ENCODE measurements at regions not wholly inside any gene's neighbourhood (a gene's known extent, or its start where the extent isn't known, plus 50 kb on each side); places are given as distances from the start of the nearest gene placed in this dataset.

- TF ChIP-seq PATZ1 (CRISPR knock-in tag; IDR thresholded peaks at IDR 0.05; ENCODE audit: borderline replicate concordance) (no peak), POU6F1 (CRISPR knock-in tag; IDR thresholded peaks at IDR 0.05; ENCODE audit: borderline replicate concordance, low read depth) (no peak), ZNF70 (CRISPR knock-in tag; IDR thresholded peaks at IDR 0.05) (no peak), ARNTL (CRISPR knock-in tag; IDR thresholded peaks at IDR 0.05; ENCODE audit: borderline replicate concordance, low read depth) (no peak), ZNF8 (CRISPR knock-in tag; IDR thresholded peaks at IDR 0.05) (no peak), ESRRG (CRISPR knock-in tag; IDR thresholded peaks at IDR 0.05) (no peak), ZFP30 (CRISPR knock-in tag; IDR thresholded peaks at IDR 0.05) (no peak), SNAI2 (CRISPR knock-in tag; IDR thresholded peaks at IDR 0.05) (no peak)
Measured at GRCh38 chr22:27437570-27437969, 364.0 kb downstream of the MN1 start.
